ENCODE measurements at regions not wholly inside any gene's neighbourhood (a gene's known extent, or its start where the extent isn't known, plus 50 kb on each side); places are given as distances from the start of the nearest gene placed in this dataset.

DNA sequence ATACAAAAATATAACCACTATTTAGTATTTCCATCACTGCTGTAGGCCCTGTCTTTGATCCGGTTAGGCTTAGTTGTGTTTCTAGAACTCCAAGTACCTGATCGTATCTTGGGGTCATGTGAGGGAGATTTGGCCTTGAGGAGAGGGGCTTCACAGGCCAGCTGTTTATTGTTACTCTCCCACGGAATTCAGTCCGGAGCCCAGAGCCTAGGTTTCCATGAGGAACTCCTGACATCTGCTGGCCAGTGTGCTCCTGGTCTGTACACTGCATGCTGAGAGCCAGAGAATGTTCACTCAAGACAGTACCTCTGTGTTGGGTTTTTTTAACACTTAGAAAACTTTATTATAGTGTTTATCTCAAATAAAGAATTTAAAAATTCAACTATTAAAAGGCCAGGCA is 341.0 kb upstream of the TMEM132C start:
- intact Hi-C loops (cut with DNase I), result no loop called here
- no peak overlapping the region for H3K27ac ChIP-seq
- no peak overlapping the region for H3K4me3 ChIP-seq
- 29 to 30% methylated on average over 4 of the region's 4 CpGs for WGBS, 2 donors
- H3K36me3 ChIP-seq, result no peaks in the 10 kb centered on the region
- H3K4me1 ChIP-seq, result peaks cover 0 to 5% (median 5%) of the 10 kb centered on the region in 3 donors
- DNase-seq, result no peak
- H3K9me3 ChIP-seq, result no peaks in the 10 kb centered on the region
- TF ChIP-seq CTCF (IDR thresholded peaks at IDR 0.05) (peak in 2 of 6 experiments; percentile 11 to 22), POLR2A (IDR thresholded peaks at IDR 0.05) (no peak)
- H3K27me3 ChIP-seq, result no peaks in the 10 kb centered on the region

DNA sequence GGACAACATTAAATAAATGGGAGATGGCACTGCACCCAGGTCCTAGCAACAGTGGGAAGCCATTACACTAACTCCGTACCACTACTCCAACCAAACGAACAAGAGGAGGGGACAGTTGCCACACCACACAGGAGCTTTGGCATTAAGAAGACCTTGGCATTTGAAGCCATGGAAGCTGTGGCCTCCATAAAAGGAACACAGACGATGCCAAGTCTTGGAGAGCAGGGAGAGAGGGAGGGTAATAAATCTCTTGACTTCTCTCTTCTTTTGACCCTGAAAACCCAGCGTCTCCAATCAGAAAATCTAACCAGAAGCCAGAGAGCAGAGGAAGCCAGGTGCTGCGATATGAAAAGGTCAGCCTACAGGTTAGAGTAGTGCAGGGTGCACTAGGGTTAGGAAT is 338.8 kb upstream of the TMEM132C start:
- peaks cover 0 to 5% (median 5%) of the 10 kb centered on the region in 3 donors for H3K4me1 ChIP-seq
- H3K27me3 ChIP-seq, result no peaks in the 10 kb centered on the region
- intact Hi-C loops (cut with DNase I), result no loop called here
- H3K9me3 ChIP-seq, result no peaks in the 10 kb centered on the region
- peak overlapping the region in 1 of 4 donors; percentile 42 for H3K27ac ChIP-seq
- no peaks in the 10 kb centered on the region for H3K36me3 ChIP-seq
- H3K4me3 ChIP-seq, result no peak overlapping the region
- 37 to 40% methylated on average over 5 of the region's 5 CpGs for WGBS, 2 donors
- TF ChIP-seq POLR2A (IDR thresholded peaks at IDR 0.05) (no peak), CTCF (IDR thresholded peaks at IDR 0.05) (no peak)
- DNase-seq, result no peak

- WGBS, 2 donors, result 29 to 33% methylated on average over 3 of the region's 3 CpGs
- peaks cover 0 to 5% (median 5%) of the 10 kb centered on the region in 3 donors for H3K4me1 ChIP-seq
- H3K9me3 ChIP-seq, result no peaks in the 10 kb centered on the region
- no peak overlapping the region for H3K4me3 ChIP-seq
- peak overlapping the region in 1 of 4 donors; percentile 42 for H3K27ac ChIP-seq
- TF ChIP-seq POLR2A (IDR thresholded peaks at IDR 0.05) (no peak), CTCF (IDR thresholded peaks at IDR 0.05) (no peak)
- DNase-seq, result no peak
- no peaks in the 10 kb centered on the region for H3K27me3 ChIP-seq
- intact Hi-C loops (cut with DNase I), result no loop called here
- H3K36me3 ChIP-seq, result no peaks in the 10 kb centered on the region
Observed at GRCh38 chr12:127928615-127929571, 338.1 kb upstream of the TMEM132C start.

GRCh38 chr12:127930122-127930521 is 336.8 kb upstream of the TMEM132C start:
- 15 to 31% methylated on average over 4 of the region's 5 CpGs for WGBS, 2 donors

More at GRCh38 chr12:127930122-127930521, 336.8 kb upstream of the TMEM132C start:
- Histone ChIP-seq H3K9me3 (no peaks in the 10 kb centered on the region), H3K4me3 (no peak overlapping the region), H3K27ac (no peak overlapping the region), H3K27me3 (no peaks in the 10 kb centered on the region), H3K4me1 (peaks cover 0 to 5% (median 5%) of the 10 kb centered on the region in 3 donors), H3K36me3 (no peaks in the 10 kb centered on the region)
- no peak for DNase-seq
- intact Hi-C loops (cut with DNase I), result no loop called here
- TF ChIP-seq POLR2A (IDR thresholded peaks at IDR 0.05), result no peak
- TF ChIP-seq CTCF (IDR thresholded peaks at IDR 0.05), result no peak
